HG02884 (cell line): ENCODE measurements at regions not wholly inside any gene's neighbourhood (a gene's known extent, or its start where the extent isn't known, plus 50 kb on each side); places are given as distances from the start of the nearest gene placed in this dataset.
"Not testable (repeated sequence)": the region's sequence is repeated elsewhere in the genome, so short reads cannot be mapped to it uniquely, and the experiment has no call there.

Experiments used
- ATAC-seq: cut with Tn5 transposase; IDR thresholded peaks from one replicate; pipeline ENCODE4 v1.9.1; 2021; ENCODE audit warnings: mild to moderate bottlenecking, moderate library complexity; ENCODE audit not compliant: unreplicated experiment

DNA sequence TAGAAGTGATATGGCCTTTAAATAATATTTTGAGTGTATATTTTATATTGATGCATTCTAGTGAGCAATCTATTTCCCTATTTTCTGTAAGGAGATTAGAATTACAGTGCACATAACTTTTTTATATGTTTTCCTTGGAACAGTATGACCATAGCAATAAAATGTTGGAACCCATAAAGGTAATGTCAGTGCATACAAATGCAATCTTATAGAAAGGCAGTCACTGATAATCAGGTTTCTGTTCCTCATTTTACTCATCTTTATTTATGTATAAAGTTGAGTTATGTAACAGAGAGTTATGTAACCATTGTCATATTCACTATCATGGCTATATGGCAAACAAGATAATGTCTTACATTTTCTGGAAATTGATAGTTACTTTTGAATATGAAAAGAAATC is 179.9 kb upstream of the NETO1 start:
- no peak for ATAC-seq

DNA sequence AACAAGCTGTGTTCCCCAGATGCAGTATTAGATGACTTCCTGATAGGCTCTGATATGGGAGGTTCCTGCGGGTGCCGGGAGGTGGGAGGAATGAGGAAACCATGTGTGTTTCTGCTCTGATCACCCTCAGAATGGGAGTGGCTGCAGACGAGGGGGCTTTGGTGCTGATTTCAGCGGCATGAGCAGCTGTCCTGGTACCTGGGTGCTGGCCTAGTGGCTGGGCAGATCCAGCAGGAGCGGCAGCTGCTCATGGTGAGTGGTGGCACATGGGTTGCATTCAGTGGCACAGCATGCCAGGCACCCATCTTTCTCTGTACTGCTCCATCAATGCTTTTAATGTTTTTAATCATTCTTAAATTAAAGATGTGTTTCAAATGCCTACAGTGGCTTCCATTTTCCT is 177.2 kb upstream of the NETO1 start:
- ATAC-seq = no peak

DNA sequence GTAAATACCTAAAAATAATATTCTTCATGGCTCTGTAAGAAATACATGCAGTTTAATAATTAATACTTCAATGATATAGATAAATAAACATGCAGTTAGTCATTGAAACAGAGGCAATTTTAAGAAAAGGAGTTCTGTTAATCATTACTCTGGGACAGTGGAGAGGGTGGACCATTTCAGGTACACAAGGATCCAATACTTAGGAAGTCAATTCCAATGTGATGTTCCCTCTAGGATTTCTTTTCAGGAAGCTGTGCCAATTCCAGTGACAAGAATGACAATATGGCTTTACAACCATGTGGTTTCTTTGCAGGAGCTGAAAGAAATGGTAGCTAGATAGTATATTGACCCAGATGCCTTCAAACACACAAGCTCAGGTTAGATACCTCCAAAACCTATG is 175.8 kb upstream of the NETO1 start:
- ATAC-seq = no peak

DNA sequence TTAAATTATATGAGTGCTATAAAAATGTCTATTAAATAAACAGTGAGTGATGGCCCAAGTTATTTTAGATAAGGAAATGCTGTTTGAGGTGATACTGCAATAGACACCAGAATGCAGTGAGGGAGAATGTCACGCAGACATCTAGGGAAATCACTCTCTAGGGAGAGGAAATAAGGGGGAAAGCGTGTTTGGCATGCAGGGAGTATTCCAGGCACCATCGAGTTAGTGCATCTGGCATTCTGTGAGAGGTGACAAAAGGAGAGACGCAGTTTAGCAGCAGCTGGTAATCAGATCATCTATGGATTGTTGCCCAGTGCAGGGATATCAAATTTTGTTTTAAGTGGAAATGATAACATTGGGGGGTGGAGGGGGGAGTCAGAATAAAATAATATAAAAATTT is 175.4 kb upstream of the NETO1 start:
- ATAC-seq = no peak

DNA sequence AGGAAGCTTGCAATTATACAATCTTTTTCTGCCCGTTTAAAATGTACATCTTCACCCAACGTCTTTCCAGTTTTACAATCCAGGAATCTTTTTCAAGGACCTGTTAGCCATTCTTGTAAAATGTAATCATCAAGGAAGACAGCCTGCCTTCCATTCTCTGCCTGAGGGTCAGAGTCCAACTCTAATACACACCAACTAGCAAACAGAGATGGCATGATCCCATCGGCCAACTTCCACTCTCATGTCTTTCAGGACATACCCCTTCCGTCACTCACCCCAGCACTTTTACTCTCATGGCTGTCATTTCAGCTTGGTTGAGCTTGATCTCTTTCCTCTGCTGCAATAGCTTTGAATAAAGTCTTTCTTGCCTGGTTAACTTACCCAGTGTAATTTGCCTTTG is 172.5 kb upstream of the NETO1 start:
- no peak for ATAC-seq

DNA sequence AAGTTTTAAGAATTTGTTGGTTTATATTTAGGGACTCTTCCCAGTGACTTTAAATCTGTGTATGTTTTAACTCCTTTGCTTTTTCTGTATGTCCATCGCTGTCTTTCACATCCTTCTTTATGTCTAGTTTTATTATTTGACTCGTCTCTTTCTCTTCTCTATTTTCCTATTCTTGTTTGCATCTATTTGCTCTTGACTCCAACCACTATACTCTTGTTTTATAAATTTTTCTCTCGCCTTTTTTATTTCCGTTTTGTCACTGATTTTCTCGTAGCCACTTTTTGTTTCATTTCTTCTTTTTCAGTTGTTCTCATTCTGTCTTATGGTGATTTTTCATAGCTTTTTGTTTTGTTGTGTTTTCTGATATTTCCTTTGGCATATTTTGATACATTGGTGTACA is 170.5 kb upstream of the NETO1 start:
- peak; percentile 39 for ATAC-seq

DNA sequence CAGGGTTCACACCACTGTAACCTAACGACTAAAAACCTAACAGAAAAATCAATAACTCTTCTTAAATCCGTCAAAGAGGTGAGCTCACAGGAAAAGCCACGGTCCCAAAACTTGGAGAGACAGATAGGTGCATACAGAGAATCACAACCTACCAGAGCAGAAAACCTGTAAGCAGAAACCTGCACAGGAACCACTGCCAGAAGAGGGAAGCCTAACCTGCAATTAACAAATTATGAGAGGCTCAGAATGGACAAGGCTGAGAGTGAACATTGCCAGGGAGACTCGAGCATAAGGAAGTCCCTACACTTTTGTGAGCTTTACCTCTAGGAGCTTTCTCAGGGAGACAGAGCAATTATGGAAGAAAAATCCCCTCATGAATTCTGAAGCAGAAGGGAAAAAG is 156.2 kb upstream of the NETO1 start:
- ATAC-seq = no peak

DNA sequence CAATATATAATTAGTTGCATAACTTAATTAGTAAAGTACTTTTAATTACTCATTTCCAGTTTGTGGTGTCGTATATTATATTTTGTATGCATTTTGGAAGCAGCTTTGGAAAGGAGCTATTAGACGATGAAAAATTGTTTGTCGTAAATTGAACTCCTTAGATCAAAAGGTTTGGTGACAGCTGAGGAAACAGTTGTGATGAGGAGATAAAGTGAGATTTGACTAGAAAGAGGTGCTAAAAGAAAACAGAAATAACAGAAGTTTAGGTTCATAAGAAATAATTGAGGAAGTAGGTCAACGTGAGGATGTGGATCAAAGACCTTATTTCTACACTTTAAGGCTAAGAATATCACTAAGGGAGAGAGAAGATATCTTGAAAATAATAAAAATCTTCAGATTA is 141.9 kb upstream of the NETO1 start:
- ATAC-seq = no peak

DNA sequence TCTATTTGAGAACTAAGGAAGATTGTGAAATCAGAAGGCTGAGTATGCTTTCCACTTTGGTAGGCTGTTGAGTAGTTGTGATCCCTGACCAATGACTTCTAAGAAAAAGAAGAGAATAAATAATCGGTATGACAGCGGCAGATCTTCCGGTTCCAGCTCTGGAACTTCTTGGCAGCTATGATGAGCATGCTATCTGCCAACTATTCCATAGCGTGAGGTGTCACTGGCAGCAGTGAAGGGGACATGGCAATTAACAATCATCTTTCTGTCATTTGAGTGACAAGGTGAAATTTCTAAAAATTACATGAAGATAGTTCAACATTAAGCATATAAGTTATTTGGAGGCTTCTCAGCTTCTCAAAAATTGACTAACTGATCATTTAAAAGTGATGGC is 140.1 kb upstream of the NETO1 start:
- ATAC-seq = no peak

DNA sequence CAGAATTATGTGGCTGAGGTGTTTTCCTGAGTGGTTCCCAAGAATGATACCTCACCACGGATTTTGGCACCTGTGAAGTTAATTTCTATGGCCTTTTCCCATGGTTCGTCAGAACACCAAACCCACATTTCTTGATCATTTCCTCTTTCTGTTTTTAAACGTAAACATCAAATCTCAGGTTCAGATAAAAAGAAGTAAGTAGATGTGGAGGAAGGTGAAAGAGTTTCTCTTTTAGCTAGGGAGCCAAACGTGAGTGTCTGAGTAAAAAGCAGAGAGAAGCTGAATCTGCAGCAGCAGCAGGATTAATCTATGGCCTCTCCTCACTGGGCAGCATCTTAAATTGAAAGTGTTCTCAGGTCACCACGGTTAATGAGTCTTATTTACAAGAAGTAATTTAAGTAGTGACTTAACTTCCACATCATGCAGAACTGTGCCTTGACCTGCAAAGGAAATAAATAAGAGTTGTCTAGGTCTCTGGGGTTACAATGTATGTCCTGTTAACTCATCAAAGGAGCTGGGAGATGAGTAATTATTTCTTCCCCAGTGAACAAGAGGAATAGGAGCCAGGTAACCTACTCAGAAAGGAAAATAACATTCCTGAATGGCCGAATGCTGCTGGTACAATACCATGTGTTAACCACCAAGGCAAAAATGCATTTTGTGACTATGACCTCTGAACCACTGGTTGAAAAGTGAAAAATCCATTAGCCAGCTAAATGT is 139.6 kb upstream of the NETO1 start:
- peak; percentile 84 for ATAC-seq

DNA sequence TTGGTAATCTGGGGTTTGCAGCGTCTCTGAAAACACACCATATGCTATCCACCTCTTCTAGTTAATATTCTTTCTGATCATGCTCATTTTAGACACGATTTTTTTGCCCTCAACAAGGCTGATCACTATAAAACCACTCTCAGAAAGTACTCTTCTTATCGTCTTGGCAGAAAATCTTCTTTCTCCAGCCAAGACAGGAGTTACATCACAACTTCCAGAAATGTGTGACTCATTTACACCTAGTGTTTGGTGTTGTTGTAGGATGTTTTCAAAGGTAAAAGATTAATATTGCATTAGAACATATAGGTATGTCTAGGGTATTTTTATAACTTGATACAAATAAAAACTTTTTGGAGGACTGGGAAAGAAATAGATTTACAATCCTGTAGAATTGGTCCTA is 138.5 kb upstream of the NETO1 start:
- ATAC-seq = no peak

DNA sequence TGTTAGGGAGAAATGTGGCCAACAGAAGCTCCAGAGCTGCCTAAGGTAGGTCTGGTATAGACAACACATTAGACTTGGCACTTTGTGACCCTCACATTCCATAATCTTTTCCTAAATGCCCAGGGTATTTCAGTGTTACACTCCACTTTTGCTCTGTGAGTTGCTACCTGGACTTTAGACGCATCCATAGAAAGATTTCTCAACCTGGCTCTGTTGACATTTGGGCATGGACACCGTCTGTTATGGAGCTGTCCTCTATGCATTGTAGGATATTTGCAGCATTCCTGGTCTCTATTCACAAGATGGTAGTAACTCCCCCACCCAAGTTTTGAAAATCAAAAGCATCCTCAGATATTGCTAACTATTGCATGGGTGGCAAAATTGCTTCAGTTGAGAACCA is 136.5 kb upstream of the NETO1 start:
- ATAC-seq = no peak

DNA sequence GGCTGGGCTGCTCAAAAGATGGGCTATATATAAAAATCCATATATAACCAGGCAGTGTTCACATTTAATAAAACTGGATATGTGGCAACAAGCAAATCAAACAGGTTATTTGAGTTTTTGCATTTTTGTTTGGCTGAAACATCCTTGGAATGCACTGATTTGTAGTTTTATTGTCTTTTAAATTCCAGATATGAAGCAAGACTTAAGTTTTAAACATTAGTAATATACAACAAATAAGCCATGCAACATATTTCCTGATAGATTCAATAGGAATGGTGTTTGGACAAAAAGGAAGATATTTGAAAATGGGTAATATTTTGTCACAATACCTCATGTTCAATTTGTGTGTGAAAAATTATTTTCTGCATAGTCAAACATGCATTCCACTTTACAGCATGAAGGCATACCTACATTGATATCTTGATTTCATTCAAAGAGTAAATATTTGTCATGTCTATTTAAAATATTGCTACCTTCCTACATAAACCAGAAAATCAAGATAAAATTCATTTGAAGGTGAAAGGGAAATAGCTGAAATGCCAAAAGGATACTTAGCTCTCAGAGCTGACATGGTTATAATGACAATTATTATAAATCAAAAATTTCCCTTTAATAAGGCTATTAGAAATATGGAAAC is 132.3 kb upstream of the NETO1 start:
- no peak for ATAC-seq

DNA sequence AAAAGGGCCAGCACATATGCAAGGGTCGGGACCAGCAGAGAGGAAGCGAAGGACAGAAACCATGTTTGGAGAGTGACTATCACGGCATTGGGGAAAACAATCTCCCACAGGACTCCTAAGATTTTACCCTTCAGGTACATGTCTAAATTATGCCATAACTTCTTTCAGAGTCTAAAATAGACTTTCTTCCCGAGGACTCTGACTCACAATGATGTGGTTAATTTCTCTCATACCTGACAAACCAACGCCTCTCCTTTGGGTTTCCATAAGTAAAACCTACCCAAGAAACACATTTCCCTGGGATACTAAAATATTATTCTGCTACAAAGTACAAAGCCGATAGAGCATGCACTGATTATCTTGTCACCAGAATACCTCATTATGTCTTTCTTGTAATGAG is 127.8 kb upstream of the NETO1 start:
- ATAC-seq = no peak

DNA sequence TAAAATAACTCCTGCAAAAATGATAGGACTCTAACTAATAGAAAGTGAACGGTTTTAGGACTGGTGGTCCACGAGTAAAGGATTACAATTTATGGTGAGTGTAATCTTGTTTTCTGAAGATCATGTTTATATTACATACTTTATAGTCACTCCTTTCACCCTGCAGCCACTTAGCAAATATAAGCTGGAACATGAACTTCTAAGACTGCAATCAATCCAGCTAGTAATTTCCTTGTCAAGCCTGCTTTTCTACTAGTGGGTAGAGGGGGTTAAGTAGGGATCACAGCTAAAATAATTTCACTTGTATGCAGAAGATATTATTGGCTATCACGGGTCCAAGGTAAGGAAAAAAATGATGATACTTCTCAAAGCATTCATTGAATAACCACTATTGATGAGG is 125.5 kb upstream of the NETO1 start:
- no peak for ATAC-seq

DNA sequence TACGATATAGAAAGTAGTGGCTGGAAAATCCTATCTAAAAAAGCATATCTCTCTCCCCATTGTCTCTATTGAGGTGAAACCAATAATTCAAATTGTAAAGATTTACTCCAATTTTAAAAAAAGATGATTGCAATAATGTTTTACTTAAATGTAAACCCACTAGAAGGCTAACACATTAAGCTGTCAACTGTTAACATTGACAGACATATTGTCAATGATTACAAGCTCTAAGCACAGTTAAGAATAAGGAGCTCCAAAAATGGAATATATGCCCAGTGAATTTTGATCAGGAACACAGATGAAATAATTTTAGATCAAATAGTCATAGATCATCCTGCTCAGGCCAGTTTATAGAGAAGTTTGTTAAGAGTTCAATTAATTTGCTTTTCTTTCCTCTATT is 123.6 kb upstream of the NETO1 start:
- ATAC-seq = no peak

DNA sequence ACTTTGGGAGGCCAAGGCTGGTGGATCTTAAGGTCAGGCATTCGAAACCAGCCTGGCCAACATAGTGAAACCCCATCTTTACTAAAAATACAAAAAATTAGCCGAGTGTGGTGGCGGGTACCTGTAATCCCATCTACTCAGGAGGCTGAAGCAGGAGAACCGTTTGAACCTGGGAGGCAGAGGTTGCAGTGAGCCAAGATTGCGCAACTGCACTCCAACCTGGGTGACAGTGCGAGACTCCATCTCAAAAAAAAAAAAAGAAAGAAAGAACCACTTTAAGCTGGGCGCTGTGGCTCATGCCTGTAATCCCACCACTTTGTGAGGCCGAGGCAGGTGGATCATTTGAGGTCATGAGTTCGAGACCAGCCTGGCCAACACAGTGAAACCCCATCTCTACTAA is 119.8 kb upstream of the NETO1 start:
- ATAC-seq = not testable (repeated sequence)

DNA sequence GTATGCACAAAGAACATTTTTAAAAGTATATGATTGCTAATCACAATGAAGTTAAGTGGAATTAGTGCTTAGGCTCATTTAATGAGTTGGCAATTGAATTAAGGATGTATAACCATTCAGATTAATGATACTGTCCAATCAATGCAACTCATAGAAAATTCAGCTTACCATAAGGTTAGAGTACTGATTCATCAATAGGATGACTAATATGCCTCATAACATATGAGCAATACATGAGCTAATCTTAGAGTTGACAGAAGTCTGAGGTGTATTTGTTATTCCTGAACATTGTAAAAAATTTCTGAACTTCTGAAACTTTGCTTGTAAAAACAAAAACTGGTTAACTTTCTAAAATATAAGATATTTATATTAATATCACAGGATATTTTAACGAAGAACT is 118.3 kb upstream of the NETO1 start:
- no peak for ATAC-seq

DNA sequence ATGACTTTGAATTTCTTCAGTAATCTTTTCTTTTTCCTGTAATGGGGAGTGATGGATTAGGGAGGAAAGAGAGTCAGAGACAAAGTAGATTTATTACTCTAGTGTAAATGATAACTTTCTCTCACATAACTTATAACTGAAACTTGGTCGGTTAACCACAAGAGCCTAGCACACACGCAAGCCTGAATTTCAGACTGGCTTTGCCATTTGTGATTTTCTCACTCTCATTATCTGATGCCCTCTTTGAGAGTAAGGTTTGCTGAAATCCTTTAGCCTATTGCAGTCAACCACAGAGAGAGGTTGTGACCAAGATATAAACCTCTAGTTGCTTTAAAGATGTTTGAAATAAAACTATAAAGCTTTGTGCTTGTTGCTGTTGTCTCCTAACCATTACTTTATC is 117.9 kb upstream of the NETO1 start:
- ATAC-seq = no peak

DNA sequence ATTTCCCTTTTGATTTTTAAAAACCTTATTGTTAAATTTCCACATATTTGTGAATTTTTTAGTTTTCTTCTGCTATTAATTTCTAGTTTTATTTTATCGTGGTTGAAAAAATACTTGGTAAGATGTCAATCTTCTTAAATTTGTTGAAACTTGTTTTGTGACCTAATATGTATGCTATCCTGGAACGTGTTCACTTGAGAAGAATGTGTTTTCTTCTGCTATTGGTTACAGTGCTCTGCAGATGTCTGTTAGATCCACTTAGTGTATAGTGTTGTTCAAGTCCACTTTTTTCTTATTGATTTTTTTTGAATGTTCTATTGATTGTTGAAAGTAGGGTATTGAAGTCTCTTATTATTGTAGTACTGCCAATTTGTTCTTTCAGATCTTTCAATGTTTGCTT is 116.5 kb upstream of the NETO1 start:
- no peak for ATAC-seq

DNA sequence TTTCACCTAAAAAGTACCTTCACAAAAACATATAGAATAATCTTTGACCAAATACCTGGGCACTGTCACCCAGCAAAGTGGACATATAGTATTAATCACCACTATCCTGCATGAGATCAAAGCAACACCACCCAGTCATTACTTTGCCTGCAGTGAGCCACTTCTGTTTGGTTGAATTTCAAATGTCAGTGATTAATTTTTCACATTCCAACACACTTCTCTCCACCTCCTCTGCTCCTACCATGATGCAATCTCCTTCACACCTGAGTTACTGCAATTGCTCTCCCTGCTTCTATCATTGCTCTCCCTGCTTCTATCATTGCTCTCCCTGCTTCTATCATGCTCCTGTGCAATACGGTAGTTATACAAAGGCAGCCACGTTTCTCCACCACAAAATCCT is 106.1 kb upstream of the NETO1 start:
- no peak for ATAC-seq

DNA sequence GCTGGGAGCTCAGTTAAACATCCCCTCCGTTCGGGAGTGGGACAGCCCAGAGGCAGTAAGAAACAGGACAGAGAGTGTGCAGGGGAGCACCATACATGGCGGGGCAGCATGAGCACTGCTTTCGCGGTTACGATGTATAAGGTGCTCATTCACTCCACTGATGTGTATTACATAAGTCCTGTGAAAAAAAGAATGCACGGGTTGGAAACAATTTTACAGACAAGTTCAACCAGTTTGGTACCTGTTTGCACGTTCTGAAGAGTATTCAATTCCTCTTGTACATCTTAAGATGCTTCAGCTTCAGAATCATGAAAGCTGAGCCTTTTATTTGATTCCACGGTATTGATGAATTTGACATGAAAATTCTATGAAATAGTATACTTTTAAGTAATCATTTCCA is 97.8 kb upstream of the NETO1 start:
- no peak for ATAC-seq

DNA sequence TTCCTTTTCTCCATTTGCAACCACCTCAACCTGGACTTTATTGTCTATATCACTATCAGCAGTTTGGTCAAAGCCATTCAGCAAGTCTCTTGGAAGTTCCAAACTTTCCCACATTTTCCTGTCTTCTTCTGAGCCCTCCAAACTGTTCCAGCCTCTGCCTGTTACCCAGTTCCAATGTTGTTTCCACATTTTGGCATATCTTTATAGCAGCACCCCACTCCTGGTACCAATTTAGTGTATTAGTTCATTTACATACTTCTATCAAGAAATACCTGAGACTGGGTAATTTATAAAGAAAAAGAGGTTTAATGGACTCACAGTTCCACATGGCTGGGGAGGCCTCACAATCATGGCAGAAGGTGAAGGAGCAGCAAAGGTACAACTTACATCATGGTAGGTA is 90.4 kb upstream of the NETO1 start:
- not testable (repeated sequence) for ATAC-seq
